Fibroblast of pulmonary artery (primary cell): ENCODE measurements at regions not wholly inside any gene's neighbourhood (a gene's known extent, or its start where the extent isn't known, plus 50 kb on each side); places are given as distances from the start of the nearest gene placed in this dataset.
"Not testable (repeated sequence)": the region's sequence is repeated elsewhere in the genome, so short reads cannot be mapped to it uniquely, and the experiment has no call there.

Experiments used
- DNase-seq: peaks from one replicate; pipeline ENCODE4 v3.0.0-alpha.2; 2010; ENCODE audit warnings: low read depth
- H3K4me3 ChIP-seq: replicated peaks from 2 replicates; pipeline ENCODE4 v1.5.1; 2011; ENCODE audit warnings: low read depth, mild to moderate bottlenecking, control low read depth, low read length, moderate library complexity
- TF ChIP-seq, protein P1 (sequence below): IDR thresholded peaks from 2 replicates; pipeline ENCODE4 v1.5.1; 2011; ENCODE audit warnings: mild to moderate bottlenecking, control low read depth, low read length, inconsistent platforms; ENCODE audit errors: missing control alignments

DNA sequence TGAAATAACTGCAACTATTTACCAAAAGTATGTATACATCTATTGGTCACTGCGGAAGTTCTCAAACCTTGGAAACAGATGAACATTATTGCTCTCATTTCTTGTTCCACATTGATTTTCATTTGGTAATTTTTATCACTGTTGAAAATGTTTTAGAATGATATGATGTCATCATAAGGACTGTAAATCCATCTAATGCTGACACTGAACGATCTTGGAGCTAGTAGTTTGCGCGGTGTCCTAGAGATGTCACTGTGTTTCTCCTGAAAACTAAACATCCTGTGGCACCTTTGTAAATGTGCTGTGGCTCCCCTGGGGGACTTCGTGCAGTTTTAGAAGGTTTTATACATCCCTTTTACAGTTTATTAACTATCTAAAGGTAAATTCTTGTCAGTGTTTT, 73.5 kb downstream of the DNAJB9 start:
- DNase-seq: no peak
- TF ChIP-seq, protein P1, sequence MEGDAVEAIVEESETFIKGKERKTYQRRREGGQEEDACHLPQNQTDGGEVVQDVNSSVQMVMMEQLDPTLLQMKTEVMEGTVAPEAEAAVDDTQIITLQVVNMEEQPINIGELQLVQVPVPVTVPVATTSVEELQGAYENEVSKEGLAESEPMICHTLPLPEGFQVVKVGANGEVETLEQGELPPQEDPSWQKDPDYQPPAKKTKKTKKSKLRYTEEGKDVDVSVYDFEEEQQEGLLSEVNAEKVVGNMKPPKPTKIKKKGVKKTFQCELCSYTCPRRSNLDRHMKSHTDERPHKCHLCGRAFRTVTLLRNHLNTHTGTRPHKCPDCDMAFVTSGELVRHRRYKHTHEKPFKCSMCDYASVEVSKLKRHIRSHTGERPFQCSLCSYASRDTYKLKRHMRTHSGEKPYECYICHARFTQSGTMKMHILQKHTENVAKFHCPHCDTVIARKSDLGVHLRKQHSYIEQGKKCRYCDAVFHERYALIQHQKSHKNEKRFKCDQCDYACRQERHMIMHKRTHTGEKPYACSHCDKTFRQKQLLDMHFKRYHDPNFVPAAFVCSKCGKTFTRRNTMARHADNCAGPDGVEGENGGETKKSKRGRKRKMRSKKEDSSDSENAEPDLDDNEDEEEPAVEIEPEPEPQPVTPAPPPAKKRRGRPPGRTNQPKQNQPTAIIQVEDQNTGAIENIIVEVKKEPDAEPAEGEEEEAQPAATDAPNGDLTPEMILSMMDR: no peak
- H3K4me3 ChIP-seq: no peak overlapping the region

DNA sequence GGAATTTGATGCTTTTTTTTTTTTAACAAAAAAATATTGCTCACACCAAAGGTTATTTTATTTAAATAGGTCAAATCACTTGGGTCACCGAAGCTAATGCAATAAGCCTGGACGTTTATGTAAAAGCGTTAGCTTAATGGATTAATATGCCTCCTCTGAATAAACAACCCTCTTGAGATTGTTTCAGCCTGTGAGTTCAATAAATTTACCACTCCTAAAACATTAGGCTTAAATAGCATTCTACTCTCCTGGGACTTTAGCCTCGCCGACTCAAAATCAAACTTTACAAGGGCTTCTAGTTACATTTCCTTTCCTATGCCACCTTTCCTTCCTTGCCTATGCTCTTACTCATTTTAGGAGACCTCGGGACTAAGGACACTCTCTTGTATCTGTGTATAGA, 79.3 kb downstream of the DNAJB9 start:
- TF ChIP-seq, protein P1: no peak
- H3K4me3 ChIP-seq: no peak overlapping the region
- DNase-seq: no peak

DNA sequence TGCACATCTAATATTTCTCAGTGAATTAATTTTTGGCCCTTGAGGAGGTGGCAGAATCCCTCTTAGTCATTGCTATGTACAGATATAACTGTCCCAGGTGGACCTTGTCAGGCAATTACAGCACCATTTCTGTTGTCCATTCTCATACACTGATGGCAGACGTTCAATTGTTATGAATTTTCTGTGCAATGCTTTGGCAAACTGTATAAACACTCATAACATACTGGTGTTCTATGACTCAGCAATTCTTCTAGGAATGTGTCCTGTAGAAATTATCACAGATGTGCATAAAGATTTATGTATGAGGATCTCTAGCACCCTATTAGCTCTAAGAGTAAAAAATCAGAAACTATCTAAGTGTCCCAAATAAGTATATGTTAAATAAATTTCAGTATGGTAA, 80.8 kb downstream of the DNAJB9 start:
- TF ChIP-seq, protein P1: no peak
- peak; percentile 85 for DNase-seq
- H3K4me3 ChIP-seq: no peak overlapping the region

DNA sequence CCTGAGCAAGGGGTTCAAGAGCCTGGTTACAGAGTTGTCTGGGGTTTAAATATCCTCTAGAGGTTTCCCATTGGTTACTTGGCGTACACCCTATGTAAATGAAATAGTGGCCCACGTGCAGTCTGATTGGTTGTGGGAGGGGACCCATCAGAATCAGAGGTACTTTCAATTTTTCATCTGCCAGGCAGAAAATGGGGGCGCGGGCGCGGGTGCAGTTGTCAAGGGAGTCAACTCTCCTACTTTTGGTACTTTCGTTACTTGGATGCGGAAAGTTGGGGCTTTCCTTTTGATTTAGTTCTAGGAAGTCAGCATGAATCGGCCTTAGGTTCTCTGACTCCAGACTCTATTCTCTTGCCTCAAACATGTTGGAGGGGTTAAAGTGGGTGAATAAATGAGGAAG, 83.2 kb downstream of the DNAJB9 start:
- no peak for DNase-seq
- no peak overlapping the region for H3K4me3 ChIP-seq
- TF ChIP-seq, protein P1: no peak

DNA sequence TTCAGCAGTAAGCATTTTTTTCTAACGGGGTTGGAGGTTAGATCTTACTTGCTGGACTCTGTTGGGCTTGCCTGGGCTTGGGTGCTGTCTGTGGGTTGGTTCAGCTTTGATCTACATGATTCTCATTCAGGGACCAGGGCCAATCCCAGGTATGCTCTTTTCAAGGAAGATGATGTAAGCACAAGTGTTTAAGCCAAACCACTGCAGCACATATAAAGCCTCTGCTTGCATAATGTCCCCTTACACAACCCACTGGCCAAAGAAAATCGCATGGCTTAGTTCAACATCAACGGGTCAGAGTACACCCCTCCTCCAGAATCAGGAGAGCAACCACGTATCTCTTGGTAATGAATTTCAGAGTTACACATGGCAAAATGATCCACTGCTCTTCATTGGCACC, 83.9 kb downstream of the DNAJB9 start:
- peak; percentile 21 for DNase-seq
- H3K4me3 ChIP-seq: no peak overlapping the region
- TF ChIP-seq, protein P1: no peak

DNA sequence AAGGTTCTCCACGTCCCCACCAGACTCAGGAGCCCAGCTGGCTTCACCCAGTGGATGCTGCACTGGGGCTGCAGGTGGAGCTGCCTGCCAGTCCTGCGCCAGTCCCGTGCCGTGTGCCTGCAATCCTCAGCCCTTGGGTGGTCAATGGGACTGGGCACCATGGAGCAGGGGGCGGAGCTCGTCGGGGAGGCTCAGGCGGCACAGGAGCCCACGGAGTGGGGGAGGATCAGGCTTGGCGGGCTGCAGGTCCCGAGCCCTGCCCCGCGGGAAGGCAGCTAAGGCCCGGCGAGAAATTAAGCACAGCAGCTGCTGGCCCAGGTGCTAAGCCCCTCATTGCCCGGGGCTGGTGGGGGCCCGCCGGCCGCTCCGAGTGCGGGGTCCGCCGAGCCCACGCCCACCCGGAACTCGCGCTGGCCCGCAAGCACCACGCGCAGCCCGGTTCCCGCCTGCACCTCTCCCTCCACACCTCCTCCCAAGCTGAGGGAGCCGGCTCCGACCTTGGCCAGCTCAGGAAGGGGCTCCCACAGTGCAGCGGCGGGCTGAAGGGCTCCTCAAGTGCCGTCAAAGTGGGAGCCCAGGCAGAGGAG, 87.6 kb downstream of the DNAJB9 start:
- DNase-seq, H3K4me3 ChIP-seq: not testable (repeated sequence)

DNA sequence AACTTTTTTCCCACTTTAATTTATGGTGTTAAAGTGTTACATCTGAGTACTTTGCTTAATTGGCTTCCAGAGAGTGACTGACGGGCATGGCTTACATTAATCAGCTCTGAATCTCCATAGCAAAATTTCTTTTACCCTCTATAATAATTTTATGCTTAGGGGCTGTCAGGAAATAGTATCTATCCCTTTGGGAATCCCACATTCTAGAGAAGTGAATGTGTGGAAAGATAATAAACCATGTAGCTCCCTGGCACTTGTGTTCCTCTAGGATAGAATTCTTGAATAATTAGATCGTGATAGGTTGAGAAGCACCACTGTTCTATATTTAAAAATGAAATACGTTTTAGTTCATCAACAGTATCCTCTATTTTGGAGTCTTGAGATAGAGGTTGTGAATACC, 89.6 kb downstream of the DNAJB9 start:
- DNase-seq: no peak
- H3K4me3 ChIP-seq: no peak overlapping the region
- TF ChIP-seq, protein P1: no peak
